ENCODE measurements at regions not wholly inside any gene's neighbourhood (a gene's known extent, or its start where the extent isn't known, plus 50 kb on each side); places are given as distances from the start of the nearest gene placed in this dataset.

- Histone ChIP-seq H4K8ac (ENCODE audit: low read length) (no peak overlapping the region), H3K4ac (ENCODE audit: low read depth in 1 of 2, low read length in 2 of 2) (no peak overlapping the region), H3K4me2 (ENCODE audit: low read length, poor library complexity, severe bottlenecking) (no peak overlapping the region), H3K23ac (ENCODE audit: low read length in 2 of 2) (no peak overlapping the region), H2AFZ (ENCODE audit: low read depth, low read length) (no peak overlapping the region), H3K18ac (ENCODE audit: low read depth in 1 of 2, low read length in 2 of 2) (no peak overlapping the region), H3K4me3 (ENCODE audit: insufficient read depth in 1 of 2, low read depth in 1 of 2, low read length in 2 of 2) (no peak overlapping the region), H4K91ac (ENCODE audit: low read length) (no peak overlapping the region), H3K27me3 (ENCODE audit: control insufficient read depth in 1 of 2, insufficient read depth in 1 of 2, low read length in 2 of 2) (no peaks in the 10 kb centered on the region), H2AK5ac (ENCODE audit: low read length, severe bottlenecking) (no peak overlapping the region), H3K9ac (ENCODE audit: low read length) (no peak overlapping the region), H3K4me1 (ENCODE audit: control insufficient read depth, insufficient read depth, low read depth, low read length) (peaks cover 4% of the 10 kb centered on the region), H2BK15ac (ENCODE audit: low read depth, poor library complexity, severe bottlenecking) (no peak overlapping the region), H3K36me3 (ENCODE audit: control insufficient read depth in 1 of 2, insufficient read depth in 2 of 2, low read depth in 1 of 2, low read length in 2 of 2) (no peaks in the 10 kb centered on the region), H3K14ac (ENCODE audit: low read length in 2 of 2) (no peak overlapping the region), H2BK5ac (ENCODE audit: low read depth, low read length, poor library complexity, severe bottlenecking) (no peak overlapping the region), H2BK12ac (ENCODE audit: low read length in 2 of 2) (no peak overlapping the region), H3K9me3 (ENCODE audit: control insufficient read depth, low read length) (no peaks in the 10 kb centered on the region), H3K27ac (ENCODE audit: low read length, poor library complexity, severe bottlenecking) (no peak overlapping the region), H3K79me1 (replicated peaks; ENCODE audit: low read length, poor library complexity, severe bottlenecking) (no peaks in the 10 kb centered on the region), H2BK120ac (ENCODE audit: low read depth, low read length) (no peak overlapping the region)
- no peak for DNase-seq
- 100% methylated on average over 1 of the region's 1 CpG for WGBS
Measured at GRCh38 chr6:22907085-22907484, 337.7 kb downstream of the HDGFL1 start.

DNA sequence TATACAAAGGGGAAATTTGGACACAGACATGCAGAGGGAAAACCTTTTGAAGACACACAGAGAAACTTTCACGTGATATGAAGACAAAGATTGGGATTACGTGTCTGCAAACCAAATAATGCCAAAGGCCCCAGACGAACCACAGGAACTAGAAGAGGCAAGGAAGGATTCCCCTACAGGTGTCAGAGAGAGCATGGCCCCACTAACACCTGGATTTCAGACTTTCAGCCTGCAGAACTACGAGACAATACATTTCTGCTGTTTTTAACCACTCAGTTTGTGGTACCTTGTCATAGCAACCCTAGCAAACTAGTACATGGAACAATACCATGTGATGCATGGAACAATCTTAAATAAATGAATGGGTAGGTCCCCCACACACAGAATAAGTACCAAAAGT, 341.0 kb downstream of the HDGFL1 start:
- Histone ChIP-seq H3K4me3 (ENCODE audit: insufficient read depth in 1 of 2, low read depth in 1 of 2, low read length in 2 of 2) (no peak overlapping the region), H3K9ac (ENCODE audit: low read length) (no peak overlapping the region), H3K27me3 (ENCODE audit: control insufficient read depth in 1 of 2, insufficient read depth in 1 of 2, low read length in 2 of 2) (no peaks in the 10 kb centered on the region), H3K27ac (ENCODE audit: low read length, poor library complexity, severe bottlenecking) (no peak overlapping the region), H2BK15ac (ENCODE audit: low read depth, poor library complexity, severe bottlenecking) (no peak overlapping the region), H3K36me3 (ENCODE audit: control insufficient read depth in 1 of 2, insufficient read depth in 2 of 2, low read depth in 1 of 2, low read length in 2 of 2) (no peaks in the 10 kb centered on the region), H2BK12ac (ENCODE audit: low read length in 2 of 2) (no peak overlapping the region), H4K91ac (ENCODE audit: low read length) (no peak overlapping the region), H2AFZ (ENCODE audit: low read depth, low read length) (no peak overlapping the region), H3K4ac (ENCODE audit: low read depth in 1 of 2, low read length in 2 of 2) (no peak overlapping the region), H3K4me1 (ENCODE audit: control insufficient read depth, insufficient read depth, low read depth, low read length) (peaks cover 2% of the 10 kb centered on the region), H2AK5ac (ENCODE audit: low read length, severe bottlenecking) (no peak overlapping the region), H3K14ac (ENCODE audit: low read length in 2 of 2) (no peak overlapping the region), H4K8ac (ENCODE audit: low read length) (no peak overlapping the region), H3K79me1 (replicated peaks; ENCODE audit: low read length, poor library complexity, severe bottlenecking) (no peaks in the 10 kb centered on the region), H2BK120ac (ENCODE audit: low read depth, low read length) (no peak overlapping the region), H3K18ac (ENCODE audit: low read depth in 1 of 2, low read length in 2 of 2) (no peak overlapping the region), H2BK5ac (ENCODE audit: low read depth, low read length, poor library complexity, severe bottlenecking) (no peak overlapping the region), H3K9me3 (ENCODE audit: control insufficient read depth, low read length) (no peaks in the 10 kb centered on the region), H3K23ac (ENCODE audit: low read length in 2 of 2) (no peak overlapping the region), H3K4me2 (ENCODE audit: low read length, poor library complexity, severe bottlenecking) (no peak overlapping the region)
- no peak for DNase-seq
- WGBS = 87% methylated on average over 4 of the region's 4 CpGs

DNA sequence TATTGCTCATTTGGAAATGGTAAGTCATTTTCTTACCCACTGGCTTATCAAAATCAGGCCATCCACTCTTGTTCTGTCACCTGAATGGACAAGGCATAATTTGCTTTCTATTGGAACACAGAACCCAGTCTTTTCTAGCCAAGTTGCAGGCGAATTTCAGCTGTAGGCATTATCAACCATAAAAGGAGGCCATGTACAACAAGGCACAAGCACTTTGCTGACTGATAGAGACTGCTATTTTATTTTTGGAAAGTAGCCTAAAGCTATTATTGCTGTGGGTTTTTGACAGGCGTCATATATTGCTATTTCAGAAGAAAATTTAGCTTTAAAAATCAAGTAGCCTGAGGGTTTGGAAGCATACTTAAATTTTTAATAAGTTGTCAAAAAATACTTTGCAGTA, 344.2 kb downstream of the HDGFL1 start:
- Histone ChIP-seq H3K27me3 (ENCODE audit: control insufficient read depth in 1 of 2, insufficient read depth in 1 of 2, low read length in 2 of 2) (no peaks in the 10 kb centered on the region), H2BK120ac (ENCODE audit: low read depth, low read length) (no peak overlapping the region), H2BK5ac (ENCODE audit: low read depth, low read length, poor library complexity, severe bottlenecking) (no peak overlapping the region), H2AFZ (ENCODE audit: low read depth, low read length) (no peak overlapping the region), H3K4me1 (ENCODE audit: control insufficient read depth, insufficient read depth, low read depth, low read length) (no peaks in the 10 kb centered on the region), H3K9ac (ENCODE audit: low read length) (no peak overlapping the region), H4K8ac (ENCODE audit: low read length) (no peak overlapping the region), H2BK15ac (ENCODE audit: low read depth, poor library complexity, severe bottlenecking) (no peak overlapping the region), H3K36me3 (ENCODE audit: control insufficient read depth in 1 of 2, insufficient read depth in 2 of 2, low read depth in 1 of 2, low read length in 2 of 2) (no peaks in the 10 kb centered on the region), H3K27ac (ENCODE audit: low read length, poor library complexity, severe bottlenecking) (no peak overlapping the region), H2BK12ac (ENCODE audit: low read length in 2 of 2) (no peak overlapping the region), H3K4ac (ENCODE audit: low read depth in 1 of 2, low read length in 2 of 2) (no peak overlapping the region), H3K4me2 (ENCODE audit: low read length, poor library complexity, severe bottlenecking) (no peak overlapping the region), H3K9me3 (ENCODE audit: control insufficient read depth, low read length) (no peaks in the 10 kb centered on the region), H3K14ac (ENCODE audit: low read length in 2 of 2) (no peak overlapping the region), H4K91ac (ENCODE audit: low read length) (no peak overlapping the region), H2AK5ac (ENCODE audit: low read length, severe bottlenecking) (no peak overlapping the region), H3K23ac (ENCODE audit: low read length in 2 of 2) (no peak overlapping the region), H3K79me1 (replicated peaks; ENCODE audit: low read length, poor library complexity, severe bottlenecking) (no peaks in the 10 kb centered on the region), H3K18ac (ENCODE audit: low read depth in 1 of 2, low read length in 2 of 2) (no peak overlapping the region), H3K4me3 (ENCODE audit: insufficient read depth in 1 of 2, low read depth in 1 of 2, low read length in 2 of 2) (no peak overlapping the region)
- 100% methylated on average over 2 of the region's 2 CpGs for WGBS
- DNase-seq = no peak

GRCh38 chr6:22917344-22917743, 348.0 kb downstream of the HDGFL1 start:
- Histone ChIP-seq H4K8ac (ENCODE audit: low read length) (no peak overlapping the region), H3K4me2 (ENCODE audit: low read length, poor library complexity, severe bottlenecking) (no peak overlapping the region), H3K4me3 (ENCODE audit: insufficient read depth in 1 of 2, low read depth in 1 of 2, low read length in 2 of 2) (no peak overlapping the region), H3K9ac (ENCODE audit: low read length) (no peak overlapping the region), H3K9me3 (ENCODE audit: control insufficient read depth, low read length) (no peaks in the 10 kb centered on the region), H2BK120ac (ENCODE audit: low read depth, low read length) (no peak overlapping the region), H4K91ac (ENCODE audit: low read length) (no peak overlapping the region), H3K36me3 (ENCODE audit: control insufficient read depth in 1 of 2, insufficient read depth in 2 of 2, low read depth in 1 of 2, low read length in 2 of 2) (no peaks in the 10 kb centered on the region), H2BK12ac (ENCODE audit: low read length in 2 of 2) (no peak overlapping the region), H3K27ac (ENCODE audit: low read length, poor library complexity, severe bottlenecking) (no peak overlapping the region), H3K27me3 (ENCODE audit: control insufficient read depth in 1 of 2, insufficient read depth in 1 of 2, low read length in 2 of 2) (no peaks in the 10 kb centered on the region), H3K4ac (ENCODE audit: low read depth in 1 of 2, low read length in 2 of 2) (no peak overlapping the region), H3K18ac (ENCODE audit: low read depth in 1 of 2, low read length in 2 of 2) (no peak overlapping the region), H2BK15ac (ENCODE audit: low read depth, poor library complexity, severe bottlenecking) (no peak overlapping the region), H3K14ac (ENCODE audit: low read length in 2 of 2) (no peak overlapping the region), H3K79me1 (replicated peaks; ENCODE audit: low read length, poor library complexity, severe bottlenecking) (no peaks in the 10 kb centered on the region), H3K4me1 (ENCODE audit: control insufficient read depth, insufficient read depth, low read depth, low read length) (no peaks in the 10 kb centered on the region), H3K23ac (ENCODE audit: low read length in 2 of 2) (no peak overlapping the region), H2AK5ac (ENCODE audit: low read length, severe bottlenecking) (no peak overlapping the region), H2AFZ (ENCODE audit: low read depth, low read length) (no peak overlapping the region), H2BK5ac (ENCODE audit: low read depth, low read length, poor library complexity, severe bottlenecking) (no peak overlapping the region)
- 70% methylated on average over 2 of the region's 2 CpGs for WGBS
- peak; percentile 26 for DNase-seq
